Memory B cell (primary cell): ENCODE measurements at regions not wholly inside any gene's neighbourhood (a gene's known extent, or its start where the extent isn't known, plus 50 kb on each side); places are given as distances from the start of the nearest gene placed in this dataset.

Experiments used
- ATAC-seq: fragments of 150-1000 bp; cut with Tn5 transposase; 2 replicates; pipeline ENCODE4 v1.10.0; 2021; ENCODE audit warnings: low read depth, mild to moderate bottlenecking, moderate library complexity
- DNase-seq, 2 donors: peaks; one replicate each; pipeline ENCODE4 v3.0.0; 2022; ENCODE audit warnings: low spot score in 2 of 2
- H3K27ac Mint-ChIP-seq: one replicate; pipeline ENCODE4 v1.8.0; 2022; ENCODE audit warnings: mild to moderate bottlenecking, moderate library complexity, mixed read lengths
- H3K27me3 Mint-ChIP-seq: one replicate; pipeline ENCODE4 v1.8.0; 2022; ENCODE audit warnings: mixed read lengths
- H3K36me3 Mint-ChIP-seq: one replicate; pipeline ENCODE4 v1.8.0; 2022; ENCODE audit warnings: mild to moderate bottlenecking, mixed read lengths
- H3K4me1 Mint-ChIP-seq: one replicate; pipeline ENCODE4 v1.8.0; 2022; ENCODE audit warnings: mixed read lengths
- H3K4me3 Mint-ChIP-seq: one replicate; pipeline ENCODE4 v1.8.0; 2022; ENCODE audit warnings: mild to moderate bottlenecking, moderate library complexity, mixed read lengths
- H3K9me3 Mint-ChIP-seq: one replicate; pipeline ENCODE4 v1.8.0; 2022; ENCODE audit warnings: mixed read lengths

GRCh38 chr7:121456015-121456414 lies 59.9 kb upstream of the FAM3C start:
- no peak overlapping the region for H3K4me3 Mint-ChIP-seq
- H3K4me1 Mint-ChIP-seq: peaks cover 7% of the 10 kb centered on the region
- H3K36me3 Mint-ChIP-seq: no peaks in the 10 kb centered on the region
- DNase-seq (no peak), ATAC-seq (no peak)
- H3K27ac Mint-ChIP-seq: no peak overlapping the region
- no peaks in the 10 kb centered on the region for H3K27me3 Mint-ChIP-seq
- H3K9me3 Mint-ChIP-seq: peaks cover 6% of the 10 kb centered on the region

DNA sequence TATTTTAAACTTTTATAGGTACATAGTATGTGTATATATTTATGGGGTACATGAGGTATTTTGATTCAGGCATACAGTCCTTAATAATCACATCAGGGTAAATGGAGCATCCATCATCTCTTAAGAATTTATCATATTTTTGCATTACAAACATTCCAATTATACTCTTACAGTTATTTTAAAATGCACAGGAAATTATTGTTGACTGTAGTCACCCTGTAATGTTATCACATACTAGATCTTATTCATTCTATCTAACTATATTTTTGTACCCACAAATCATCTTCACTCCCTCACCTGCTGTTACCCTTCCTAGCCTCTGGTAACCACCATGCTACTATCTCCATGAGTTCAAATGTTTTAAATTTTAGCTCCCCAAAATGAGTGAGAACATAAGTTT lies 56.3 kb upstream of the FAM3C start:
- peaks cover 6% of the 10 kb centered on the region for H3K9me3 Mint-ChIP-seq
- H3K36me3 Mint-ChIP-seq: no peaks in the 10 kb centered on the region
- ATAC-seq (no peak), DNase-seq (no peak)
- peaks cover 11% of the 10 kb centered on the region for H3K4me1 Mint-ChIP-seq
- no peak overlapping the region for H3K4me3 Mint-ChIP-seq
- no peak overlapping the region for H3K27ac Mint-ChIP-seq
- no peaks in the 10 kb centered on the region for H3K27me3 Mint-ChIP-seq

DNA sequence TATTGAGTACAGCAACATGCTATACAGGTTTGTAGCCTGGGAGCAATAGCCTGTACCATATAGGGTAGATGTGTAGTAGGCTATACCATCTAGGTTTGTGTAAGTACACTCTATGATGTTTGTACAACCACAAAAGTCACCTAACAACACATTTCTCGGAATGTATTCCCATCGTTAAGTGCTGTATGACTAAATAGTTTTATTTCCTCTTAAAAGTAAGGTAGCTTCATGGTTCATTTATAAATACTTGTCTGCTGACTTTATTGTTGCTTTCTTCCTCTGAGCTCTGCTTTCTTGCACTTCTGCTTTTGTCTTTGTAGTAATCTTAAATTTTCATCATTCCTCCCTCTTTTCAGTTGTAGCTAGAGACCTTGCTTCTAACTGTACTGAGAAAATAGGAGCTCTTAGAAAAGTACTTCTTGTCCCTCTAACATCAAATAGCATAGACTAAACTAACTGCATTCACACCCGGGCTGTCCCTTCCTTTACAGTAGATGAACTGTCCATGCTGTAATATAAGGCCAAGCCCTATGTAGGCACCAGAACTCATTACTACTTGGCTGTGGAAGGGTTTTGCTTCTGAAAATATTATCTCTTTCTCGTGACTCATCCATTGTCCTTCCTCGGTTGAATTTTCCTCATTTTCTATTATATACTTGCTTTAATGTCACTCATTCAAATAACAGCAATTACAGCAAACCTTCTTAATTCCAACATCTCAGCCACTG lies 55.4 kb upstream of the FAM3C start:
- Mint-ChIP-seq H3K27ac (peak overlapping the region; percentile 65), H3K4me3 (no peak overlapping the region), H3K4me1 (peaks cover 11% of the 10 kb centered on the region), H3K27me3 (no peaks in the 10 kb centered on the region), H3K9me3 (peaks cover 6% of the 10 kb centered on the region), H3K36me3 (no peaks in the 10 kb centered on the region)
- ATAC-seq (peak; percentile 86), DNase-seq (no peak)

- Mint-ChIP-seq H3K27me3 (no peaks in the 10 kb centered on the region), H3K27ac (peak overlapping the region; percentile 73), H3K4me1 (peaks cover 11% of the 10 kb centered on the region), H3K4me3 (no peak overlapping the region), H3K36me3 (no peaks in the 10 kb centered on the region), H3K9me3 (peaks cover 6% of the 10 kb centered on the region)
- ATAC-seq: no peak
- DNase-seq: no peak
These were observed 54.6 kb upstream of the FAM3C start for GRCh38 chr7:121450631-121451198.

- no peak overlapping the region for H3K4me3 Mint-ChIP-seq
- ATAC-seq: no peak
These were observed 53.7 kb upstream of the FAM3C start for GRCh38 chr7:121449735-121450240.

GRCh38 chr7:121449329-121449728 lies 53.2 kb upstream of the FAM3C start:
- ATAC-seq: no peak
- no peak for DNase-seq
- Mint-ChIP-seq H3K36me3 (no peaks in the 10 kb centered on the region), H3K4me3 (no peak overlapping the region), H3K27ac (no peak overlapping the region), H3K27me3 (no peaks in the 10 kb centered on the region), H3K4me1 (peaks cover 11% of the 10 kb centered on the region), H3K9me3 (peaks cover 6% of the 10 kb centered on the region)

More at GRCh38 chr7:121449735-121450240, 53.7 kb upstream of the FAM3C start:
- Mint-ChIP-seq H3K4me1 (peaks cover 11% of the 10 kb centered on the region), H3K27me3 (no peaks in the 10 kb centered on the region), H3K36me3 (no peaks in the 10 kb centered on the region), H3K27ac (peak overlapping the region; percentile 73), H3K9me3 (peaks cover 6% of the 10 kb centered on the region)
- DNase-seq: no peak

GRCh38 chr7:121448429-121448828 lies 52.3 kb upstream of the FAM3C start:
- H3K36me3 Mint-ChIP-seq: no peaks in the 10 kb centered on the region
- peaks cover 11% of the 10 kb centered on the region for H3K4me1 Mint-ChIP-seq
- H3K4me3 Mint-ChIP-seq: no peak overlapping the region
- no peak overlapping the region for H3K27ac Mint-ChIP-seq
- no peaks in the 10 kb centered on the region for H3K27me3 Mint-ChIP-seq
- DNase-seq (no peak), ATAC-seq (no peak)
- H3K9me3 Mint-ChIP-seq: peaks cover 6% of the 10 kb centered on the region

DNA sequence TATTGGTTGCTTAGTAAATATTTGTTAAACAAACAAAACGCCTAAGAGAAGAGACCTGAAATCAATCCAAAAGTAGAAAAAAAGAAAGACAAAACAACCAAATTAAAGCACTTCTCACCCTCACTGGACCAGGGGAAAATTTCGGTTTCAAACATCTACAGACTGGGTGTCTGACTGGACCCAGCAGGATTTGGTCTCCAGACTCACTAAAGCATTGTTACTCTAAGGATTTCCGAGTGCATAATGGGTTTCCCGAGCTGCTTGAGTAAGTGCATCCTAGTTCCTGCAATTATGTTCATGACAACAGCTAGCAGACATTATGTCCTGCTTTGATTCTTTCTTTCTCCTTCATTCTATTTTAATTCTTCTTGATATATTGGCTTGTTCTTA lies 51.8 kb upstream of the FAM3C start:
- no peak for DNase-seq
- Mint-ChIP-seq H3K9me3 (peaks cover 5% of the 10 kb centered on the region), H3K27ac (no peak overlapping the region), H3K27me3 (no peaks in the 10 kb centered on the region), H3K36me3 (no peaks in the 10 kb centered on the region), H3K4me1 (peaks cover 11% of the 10 kb centered on the region), H3K4me3 (no peak overlapping the region)
- ATAC-seq: no peak

DNA sequence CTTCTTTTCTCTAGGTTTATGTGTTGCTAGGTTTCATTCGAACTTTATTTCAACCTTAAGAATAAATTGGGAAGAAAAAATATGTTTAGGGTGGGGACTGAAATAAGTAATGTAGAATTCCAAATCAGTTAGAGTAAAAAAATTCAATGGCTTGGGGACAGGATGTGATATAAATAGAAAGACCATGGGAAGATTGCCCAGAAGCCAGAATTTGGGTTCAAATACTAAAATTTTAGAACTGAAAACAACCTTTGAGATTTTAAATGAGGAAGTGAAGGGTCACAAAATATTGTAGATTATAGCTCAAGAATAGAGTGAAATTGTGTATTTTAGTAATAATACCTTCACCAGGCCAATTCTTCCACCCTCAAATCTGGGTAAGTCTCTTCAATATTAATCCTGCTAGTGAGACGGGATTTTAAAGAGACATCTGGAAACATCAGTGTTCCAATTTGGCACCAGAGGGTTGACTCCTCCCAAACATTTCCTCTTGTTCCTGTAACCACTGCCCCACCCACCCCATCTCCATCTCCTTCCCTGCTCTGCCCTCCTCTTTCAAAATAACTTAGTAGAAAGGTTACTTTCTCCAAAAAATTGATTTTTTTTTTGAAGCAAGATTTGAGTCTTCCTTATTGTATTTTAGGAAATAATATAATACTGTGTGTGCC lies 51.3 kb upstream of the FAM3C start:
- Mint-ChIP-seq H3K36me3 (no peaks in the 10 kb centered on the region), H3K27me3 (no peaks in the 10 kb centered on the region), H3K4me1 (peaks cover 11% of the 10 kb centered on the region), H3K27ac (no peak overlapping the region), H3K9me3 (no peaks in the 10 kb centered on the region), H3K4me3 (no peak overlapping the region)
- DNase-seq (no peak), ATAC-seq (no peak)

GRCh38 chr7:121446526-121446925 lies 50.4 kb upstream of the FAM3C start:
- DNase-seq (no peak), ATAC-seq (no peak)
- Mint-ChIP-seq H3K36me3 (no peaks in the 10 kb centered on the region), H3K4me1 (peaks cover 7% of the 10 kb centered on the region), H3K27me3 (no peaks in the 10 kb centered on the region), H3K9me3 (no peaks in the 10 kb centered on the region), H3K4me3 (no peak overlapping the region), H3K27ac (no peak overlapping the region)
